Activated naive CD8-positive, alpha-beta T cell treated with anti-CD3 and anti-CD28 coated beads, Interleukin-2, amount 50 U/mL, for 16 hours (primary cell): ENCODE measurements at regions not wholly inside any gene's neighbourhood (a gene's known extent, or its start where the extent isn't known, plus 50 kb on each side); places are given as distances from the start of the nearest gene placed in this dataset.

ENCODE experiments used
- DNase-seq: peaks from one replicate; pipeline ENCODE4 v3.0.0-alpha.2; 2020; ENCODE audit warnings: low read depth, low spot score

DNA sequence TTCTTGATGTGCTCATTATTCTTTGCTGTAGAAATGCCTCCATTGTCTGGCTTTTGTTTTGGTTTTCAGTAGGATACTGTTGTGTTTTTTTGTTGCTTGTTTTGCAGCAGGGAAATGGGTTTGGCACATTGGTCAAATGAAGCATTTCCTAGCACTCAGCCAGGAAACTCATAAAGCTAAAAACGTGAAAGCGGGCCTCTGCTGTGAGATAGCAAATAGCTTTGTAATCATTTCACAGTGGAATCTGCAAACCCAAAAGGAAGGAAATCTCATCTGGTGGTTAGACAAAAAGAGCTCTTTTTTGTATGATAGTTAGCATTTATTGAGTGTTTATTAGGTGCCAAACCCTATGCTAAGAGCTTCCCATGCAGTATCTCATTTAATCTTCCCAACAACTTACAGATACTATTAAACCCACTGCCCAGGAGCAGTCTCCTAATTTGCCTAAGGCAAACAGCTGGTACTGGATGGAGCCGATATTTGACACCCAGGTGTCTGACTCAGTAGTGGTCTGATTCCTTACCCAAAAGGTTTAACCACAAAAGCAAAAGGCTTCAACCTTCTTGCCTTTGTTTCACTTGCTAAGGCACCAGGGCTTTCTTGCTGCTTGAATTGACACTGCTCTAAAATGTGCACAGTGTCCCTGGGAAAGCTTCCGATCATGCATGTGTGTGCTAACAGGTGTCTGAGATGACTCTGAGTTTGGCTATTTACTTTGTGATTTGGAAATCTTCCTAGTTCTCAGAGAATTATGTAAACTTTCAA is 527.9 kb upstream of the MDFIC2 start:
- DNase-seq: no peak

DNA sequence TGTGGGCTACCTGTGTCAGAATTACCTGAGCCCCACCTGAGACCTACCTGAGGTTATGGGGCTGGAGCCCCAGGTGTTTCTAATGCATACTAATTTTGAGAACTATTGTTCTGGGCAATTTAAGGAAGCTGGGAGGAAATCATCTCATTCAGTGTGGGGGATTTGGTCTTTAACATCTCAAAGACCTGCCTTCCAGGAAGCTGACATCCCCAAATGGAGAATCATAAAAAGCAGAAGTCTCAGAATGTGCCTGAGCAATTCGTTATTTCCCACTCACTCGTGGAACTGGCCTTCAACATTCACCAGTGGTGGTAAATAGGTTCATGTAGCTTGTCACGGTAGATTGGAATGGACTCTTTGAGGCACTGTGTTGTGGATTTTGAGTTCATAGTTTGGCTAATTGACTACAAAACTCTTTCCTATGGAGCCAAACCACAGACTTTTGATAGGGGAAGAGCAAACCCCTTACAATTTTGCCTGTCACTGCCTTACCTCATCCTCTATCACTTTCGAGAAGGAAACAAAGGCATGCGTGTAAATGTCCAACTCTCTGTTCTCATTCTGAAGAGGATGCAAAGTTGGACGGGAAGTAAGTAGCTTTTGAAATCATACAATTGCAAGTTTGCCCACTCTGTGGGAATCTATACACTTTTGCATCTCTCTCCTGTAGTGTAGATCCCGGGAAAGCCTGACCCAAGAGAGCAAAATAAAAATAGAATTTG is 521.0 kb upstream of the MDFIC2 start:
- DNase-seq: no peak

DNA sequence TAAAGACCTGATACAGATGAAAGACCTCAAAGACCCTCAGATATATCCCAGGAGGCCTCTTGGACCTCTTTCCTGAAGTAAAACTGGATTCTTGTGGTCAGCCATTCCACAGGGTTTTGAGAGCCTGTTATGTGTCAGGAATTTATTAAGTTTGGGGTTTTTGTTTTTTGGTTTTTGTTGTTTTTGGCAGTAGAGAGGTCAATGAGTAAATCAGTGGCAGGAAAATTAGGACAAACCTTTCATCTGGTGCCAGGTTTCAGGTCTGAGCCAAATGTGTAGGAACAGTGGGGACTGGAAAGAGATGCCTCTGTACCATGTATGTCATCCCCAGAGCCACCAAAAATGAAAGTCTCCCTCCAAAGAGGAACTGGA is 520.4 kb upstream of the MDFIC2 start:
- no peak for DNase-seq

DNA sequence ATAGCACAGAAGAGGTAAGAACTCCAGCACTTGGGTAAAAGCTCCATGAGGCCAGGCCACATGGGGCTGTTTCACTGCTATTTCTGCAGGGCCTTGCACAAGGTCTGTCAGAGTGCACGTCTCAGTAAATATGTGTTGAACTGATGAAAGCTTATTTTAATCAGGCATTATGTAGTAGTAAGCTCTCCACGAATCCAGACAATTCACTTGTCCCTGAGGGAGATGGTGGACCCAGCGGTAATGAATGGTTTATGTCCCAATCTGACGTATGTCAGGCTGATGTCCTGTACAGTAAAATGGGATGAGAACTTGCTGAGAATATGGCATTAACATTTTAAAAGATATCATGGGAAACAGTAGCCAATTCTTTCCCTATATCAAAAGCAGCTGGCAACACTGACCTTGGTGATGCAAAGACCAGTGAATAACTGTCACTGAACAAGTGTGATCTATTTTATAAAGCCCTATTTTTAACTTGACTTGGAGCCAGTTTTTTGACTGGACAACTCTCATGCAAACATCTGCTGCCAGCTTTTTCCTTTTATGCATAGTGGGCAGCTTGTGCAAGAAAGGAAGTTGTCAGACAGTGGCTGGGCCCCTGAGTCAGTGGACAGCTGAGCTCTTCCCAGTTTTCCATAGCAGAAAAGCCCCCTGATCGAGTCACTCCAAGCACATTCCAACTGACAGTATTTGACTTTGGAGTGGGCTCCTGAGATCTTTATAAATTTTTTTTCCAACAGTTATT is 519.8 kb upstream of the MDFIC2 start:
- no peak for DNase-seq

DNA sequence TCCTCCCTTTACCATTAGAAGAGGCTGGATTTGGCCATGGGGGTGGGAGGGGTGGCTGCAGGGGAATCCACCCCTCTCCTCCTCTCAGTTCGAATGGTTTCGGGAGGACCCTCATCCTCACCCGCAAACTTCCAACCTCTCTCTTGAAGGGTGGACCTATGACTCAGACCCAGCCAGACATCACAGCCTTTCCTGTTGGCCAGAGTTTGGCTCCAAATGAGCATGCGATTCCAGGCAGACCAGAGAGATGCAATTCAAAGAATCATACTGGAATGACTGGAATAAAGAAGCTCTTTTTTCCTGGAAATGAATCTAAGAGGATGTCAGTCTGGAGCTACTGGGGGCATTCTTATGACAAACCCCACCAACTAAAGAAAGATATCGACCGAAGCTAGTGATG is 516.7 kb upstream of the MDFIC2 start:
- no peak for DNase-seq

DNA sequence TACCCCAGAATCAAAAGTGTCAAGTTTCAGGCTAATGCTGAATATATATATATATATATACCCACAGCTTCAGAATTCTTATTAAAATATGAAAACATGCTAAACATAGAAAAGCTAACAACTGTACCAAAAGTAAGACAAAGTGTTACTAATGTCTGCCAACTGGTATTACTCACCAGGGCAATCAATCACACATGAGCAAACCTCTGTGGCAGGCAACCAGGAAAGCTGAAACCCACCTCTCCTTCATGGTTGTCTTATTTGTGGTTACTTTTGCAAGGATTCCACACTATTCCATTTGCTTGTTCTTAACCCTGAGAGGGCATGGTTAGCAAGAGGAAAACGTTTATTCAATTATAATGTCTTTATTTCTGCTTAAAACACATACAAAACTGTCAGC is 512.3 kb upstream of the MDFIC2 start:
- DNase-seq: no peak

DNA sequence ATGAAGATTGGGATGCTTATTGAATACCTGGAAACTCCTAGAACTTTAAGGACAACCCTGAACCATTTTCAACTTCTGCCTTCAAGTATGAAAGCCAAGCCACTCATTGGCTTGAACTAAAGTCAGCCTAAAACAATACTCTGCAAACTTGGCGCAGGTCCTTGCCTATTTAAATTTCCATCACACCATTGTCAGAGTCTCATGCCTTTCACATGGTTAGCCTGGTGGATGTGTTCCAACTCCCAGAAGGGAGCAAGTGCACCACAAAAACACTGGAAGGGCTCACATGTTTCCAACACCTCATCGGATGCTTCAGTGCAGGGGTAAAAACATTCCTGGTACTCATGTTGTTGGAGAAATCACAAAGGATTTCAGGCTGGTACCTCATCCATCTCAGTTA is 511.6 kb upstream of the MDFIC2 start:
- no peak for DNase-seq

DNA sequence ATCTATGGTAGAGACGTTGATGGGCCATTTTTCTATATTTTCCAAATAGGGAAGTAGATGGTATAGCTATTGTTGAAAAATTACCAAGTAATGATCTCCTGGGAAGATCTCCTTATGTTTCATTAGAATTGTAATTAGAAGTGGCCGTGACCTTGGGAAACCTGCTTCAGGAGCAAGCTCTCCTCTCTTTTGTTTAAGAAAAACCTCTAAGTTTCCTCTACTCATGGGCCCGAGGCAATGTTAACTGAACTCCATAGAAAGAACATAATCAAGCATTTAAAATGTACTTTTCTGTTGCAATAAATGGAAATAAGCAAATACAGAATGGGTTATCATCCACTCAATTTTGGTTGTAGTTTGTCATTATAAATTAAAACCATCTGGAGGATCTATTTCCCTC is 511.2 kb upstream of the MDFIC2 start:
- no peak for DNase-seq

DNA sequence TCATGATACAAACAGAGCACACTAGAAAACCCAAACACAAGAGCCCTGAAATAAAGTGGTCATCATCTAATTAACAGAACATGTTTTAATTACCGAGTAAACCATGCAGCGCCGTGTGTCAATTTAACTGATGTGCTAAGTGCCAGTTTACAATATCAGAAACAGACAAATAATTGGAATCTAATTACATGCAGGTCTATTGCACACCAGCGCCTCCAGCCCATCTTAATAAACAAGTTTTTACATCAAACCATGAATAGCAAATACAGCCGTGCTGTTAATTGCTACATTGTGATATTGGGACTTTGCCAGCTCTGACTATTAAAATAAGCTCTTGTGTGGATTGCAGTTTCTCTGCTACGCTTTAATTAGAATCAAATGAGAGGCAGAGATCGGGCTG is 510.2 kb upstream of the MDFIC2 start:
- no peak for DNase-seq

DNA sequence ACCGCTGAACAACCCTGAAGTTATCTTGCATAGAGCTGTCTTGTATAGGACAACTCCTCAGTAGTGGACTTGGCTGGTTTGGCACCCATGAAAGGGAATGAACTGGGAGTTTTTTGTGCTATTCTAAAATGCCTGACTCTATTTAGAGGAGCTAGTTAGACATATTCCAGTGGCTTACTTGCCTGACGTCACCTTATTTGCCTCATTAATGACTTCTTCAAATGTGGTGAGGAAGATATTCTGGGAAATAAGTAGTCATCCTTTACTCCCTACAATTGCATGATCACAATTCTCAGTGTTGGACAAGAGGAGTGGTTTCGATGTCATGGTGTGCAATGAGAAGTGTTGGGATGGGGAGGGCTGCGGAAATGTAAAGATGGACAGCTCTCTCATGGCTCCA is 509.2 kb upstream of the MDFIC2 start:
- DNase-seq: no peak

DNA sequence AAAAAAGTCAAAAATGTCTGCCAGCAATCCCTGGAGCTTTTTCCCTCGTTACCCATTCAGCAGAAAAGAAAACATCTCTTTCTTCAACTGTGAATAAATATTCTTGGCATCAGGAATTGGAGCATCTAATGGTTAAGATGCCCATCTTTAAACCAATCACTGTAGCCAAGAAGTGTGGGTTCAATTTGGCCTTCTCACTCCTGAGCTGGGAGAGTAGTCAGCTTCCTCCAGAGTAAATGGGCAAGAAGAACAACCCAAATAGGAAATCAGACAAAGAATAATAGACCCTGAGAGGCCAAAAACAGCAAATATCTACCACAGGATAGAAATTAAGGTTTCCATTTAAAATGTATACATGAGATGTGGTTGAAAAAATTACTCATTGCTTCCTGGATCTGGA is 508.0 kb upstream of the MDFIC2 start:
- DNase-seq: no peak

DNA sequence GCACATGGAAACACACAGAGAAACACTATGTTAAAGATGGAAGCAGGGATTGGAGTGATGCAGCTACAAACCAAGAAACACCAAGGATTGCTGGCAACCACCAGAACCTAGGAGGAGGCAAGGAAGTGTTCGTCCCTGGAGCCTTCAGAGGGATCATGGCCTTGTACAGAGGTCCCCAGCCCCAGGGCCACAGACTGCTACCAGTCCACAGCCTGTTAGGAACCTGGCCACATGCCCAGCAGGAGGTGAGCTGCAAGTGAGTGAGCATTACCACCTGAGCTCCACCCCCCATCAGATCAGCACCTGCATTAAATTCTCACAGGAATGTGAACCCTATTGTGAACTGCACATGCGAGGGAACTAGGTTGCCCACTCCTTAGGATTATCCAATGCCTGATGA is 505.7 kb upstream of the MDFIC2 start:
- DNase-seq: no peak

DNA sequence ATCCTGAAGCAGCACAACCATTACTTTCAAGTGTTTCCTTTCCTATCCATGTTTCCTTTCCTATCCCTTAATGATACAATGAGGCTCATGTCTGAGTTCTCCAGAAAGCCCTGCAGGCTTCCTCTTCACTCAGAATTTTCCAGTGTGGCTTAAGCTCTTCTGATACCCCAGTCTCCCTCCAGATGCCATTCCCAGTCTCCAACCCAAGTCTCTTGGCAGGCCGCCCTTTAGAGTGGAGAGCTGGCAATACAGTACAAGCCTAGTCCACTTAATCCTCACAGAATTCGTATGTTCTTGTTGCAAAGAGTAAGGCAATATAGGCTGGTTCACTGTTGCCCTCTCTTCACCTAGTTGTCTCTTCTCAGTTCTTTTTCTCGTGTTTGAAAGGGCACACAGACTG is 503.9 kb upstream of the MDFIC2 start:
- DNase-seq: no peak

DNA sequence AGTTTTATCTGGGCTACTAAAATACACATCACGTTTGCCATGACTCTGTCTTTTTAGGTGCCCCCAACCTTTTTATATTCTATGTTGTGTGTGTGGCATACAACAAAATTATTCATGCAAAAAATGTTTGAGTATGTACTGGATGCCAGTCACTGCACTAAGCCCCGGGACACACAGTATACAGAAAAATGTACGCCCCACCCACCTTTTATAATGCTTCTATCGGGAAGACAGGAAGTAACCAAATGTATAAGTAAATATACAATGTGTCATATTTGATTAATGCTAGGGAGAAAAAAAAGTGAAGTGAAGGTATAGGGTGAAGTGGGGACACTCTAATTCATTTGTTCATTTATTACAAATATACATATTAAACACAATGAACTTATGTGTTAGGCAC is 503.4 kb upstream of the MDFIC2 start:
- DNase-seq: no peak

DNA sequence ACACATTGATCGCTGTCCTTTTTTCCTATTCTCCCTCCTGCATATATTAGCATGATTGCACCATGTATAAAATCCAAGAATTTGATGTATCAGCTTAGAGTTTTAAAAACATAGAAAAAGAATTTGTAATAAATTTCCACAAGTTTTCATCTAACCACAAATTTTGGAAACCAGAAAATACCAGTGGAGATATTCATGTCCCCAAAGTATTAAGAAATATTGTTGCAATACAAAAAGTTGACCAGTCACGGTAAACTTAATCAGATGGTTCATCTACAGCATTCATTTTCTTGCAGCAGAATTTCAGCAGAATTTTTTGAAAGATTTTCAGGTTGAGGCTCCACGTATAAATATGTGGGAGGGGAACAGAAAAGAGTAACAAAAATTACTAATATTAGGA is 500.9 kb upstream of the MDFIC2 start:
- DNase-seq: no peak

DNA sequence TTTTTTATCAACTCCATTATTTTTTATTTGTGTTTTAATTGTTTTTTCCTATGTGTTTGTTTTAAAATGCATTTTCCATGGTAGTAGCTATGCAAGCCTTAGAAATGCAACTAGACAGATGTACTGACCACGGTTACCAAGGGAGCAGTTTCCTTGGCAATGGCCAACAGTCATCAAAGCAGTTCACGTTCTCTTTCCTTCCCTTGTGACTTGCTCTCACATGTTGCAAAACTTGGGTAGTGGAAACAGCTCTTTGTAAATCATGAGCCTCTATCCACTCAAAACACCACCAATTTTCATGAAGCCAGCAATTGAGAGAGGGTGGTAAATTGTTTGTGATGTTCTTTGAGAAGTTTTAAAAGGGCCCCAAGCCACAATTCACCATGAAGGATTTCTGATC is 499.4 kb upstream of the MDFIC2 start:
- DNase-seq: no peak

DNA sequence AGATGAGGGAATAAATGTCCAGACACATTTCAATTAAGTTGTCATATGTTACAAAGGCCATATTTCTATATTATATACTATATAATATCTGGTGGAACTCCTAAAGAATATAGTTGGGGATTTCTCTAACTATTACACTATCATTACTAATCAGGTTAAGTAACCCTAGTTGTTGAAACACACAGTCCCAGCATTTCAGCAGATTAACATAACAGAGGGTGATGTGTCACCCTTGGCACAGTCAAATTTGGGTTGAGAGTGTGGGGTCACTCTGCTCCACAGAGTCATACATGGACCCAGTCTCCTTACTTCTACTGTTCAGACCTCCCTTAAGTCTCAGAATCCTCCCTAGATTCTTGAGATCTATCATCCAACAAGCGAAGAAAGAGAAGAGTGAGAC is 496.4 kb upstream of the MDFIC2 start:
- no peak for DNase-seq

DNA sequence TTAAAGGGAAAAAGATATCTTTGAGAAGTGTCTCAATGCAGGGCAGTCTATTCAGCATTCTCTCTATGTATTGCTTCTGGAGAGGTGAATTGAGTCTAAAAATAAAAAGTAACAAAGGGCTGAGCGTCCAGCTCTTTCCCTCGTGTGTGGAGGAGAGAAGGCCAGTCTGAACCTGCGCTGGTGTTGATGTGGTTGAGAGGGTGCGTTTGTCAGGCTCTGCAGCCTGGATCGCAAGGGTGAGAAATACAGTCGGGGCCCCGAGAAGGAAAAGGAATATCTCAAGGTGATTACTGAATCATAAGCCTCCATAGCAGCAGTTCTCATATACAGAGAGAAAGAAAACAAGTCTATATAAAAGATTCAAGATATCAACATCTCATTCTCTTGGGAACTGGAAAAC is 494.1 kb upstream of the MDFIC2 start:
- no peak for DNase-seq

DNA sequence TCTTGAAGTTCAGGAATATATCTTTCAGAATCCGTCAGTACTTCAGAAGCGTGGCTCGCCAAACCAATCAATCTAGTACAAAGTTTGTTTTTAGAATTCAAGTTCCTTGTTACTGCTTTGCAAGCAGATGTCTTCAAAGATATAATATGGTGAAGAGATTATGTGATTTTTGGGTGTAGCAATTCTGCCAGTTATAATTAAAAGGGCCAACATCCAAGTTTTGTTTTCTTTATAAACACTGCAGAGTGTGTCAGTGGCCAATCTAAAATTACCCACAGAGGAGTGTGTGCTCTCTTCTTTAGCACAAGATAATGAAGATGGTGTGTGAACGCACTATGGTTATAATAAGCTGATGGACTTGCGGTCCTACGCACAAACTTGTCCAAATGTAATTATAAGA is 493.6 kb upstream of the MDFIC2 start:
- DNase-seq: no peak

DNA sequence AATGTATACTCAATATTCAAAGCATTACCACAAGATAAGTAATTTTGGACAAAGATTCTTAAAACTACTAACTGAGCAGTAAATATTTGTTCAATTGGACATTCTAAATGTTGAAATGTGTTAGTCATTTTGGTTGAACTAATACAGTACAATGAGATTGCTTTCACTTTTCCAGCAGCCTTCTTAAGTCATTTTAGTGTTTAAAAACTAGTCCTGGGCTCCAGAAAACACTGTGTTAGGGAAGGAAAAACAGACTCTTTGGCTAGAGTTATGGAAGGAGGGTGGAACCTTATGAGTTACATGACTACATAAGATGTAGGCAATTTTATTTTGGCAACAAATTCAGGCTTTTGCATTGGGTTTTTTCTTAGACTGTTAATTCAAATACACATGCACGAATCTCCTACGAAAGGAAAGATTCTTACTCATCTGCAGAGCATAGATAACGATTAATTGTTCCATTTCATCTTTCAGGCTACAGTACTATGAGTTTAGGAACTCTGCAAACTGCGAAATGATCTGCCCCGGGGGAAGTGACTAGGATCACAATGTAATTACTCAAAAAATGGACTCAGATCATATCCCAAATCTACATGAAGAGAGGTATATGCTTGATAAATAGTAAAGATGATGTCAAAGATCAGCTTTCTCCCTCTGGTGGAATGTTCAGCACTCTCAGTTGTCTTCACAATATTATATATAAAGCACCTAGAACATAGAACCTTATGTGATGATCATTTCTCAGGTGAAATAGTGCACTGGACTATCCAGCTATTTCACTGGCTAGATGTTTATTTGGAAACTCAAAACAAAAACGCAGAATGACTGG is 492.8 kb upstream of the MDFIC2 start:
- no peak for DNase-seq

DNA sequence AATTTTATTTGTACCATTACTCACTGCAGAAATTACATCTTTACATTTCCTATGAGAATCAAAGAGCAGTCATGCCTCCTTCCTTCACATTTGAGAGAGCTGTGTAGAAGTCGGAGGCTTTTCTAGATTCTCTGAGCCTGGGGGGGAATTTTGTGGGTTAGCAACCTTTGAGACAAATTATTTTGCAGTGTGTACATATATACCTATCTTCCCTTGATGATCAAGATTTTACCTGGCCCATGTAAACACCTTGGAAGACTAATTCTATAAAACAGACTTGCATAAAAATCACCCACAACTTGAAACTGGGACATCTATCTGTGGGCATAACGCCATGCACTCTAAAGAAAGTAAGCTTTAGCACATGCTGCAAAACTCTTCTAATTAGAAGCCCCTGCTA is 491.5 kb upstream of the MDFIC2 start:
- no peak for DNase-seq

DNA sequence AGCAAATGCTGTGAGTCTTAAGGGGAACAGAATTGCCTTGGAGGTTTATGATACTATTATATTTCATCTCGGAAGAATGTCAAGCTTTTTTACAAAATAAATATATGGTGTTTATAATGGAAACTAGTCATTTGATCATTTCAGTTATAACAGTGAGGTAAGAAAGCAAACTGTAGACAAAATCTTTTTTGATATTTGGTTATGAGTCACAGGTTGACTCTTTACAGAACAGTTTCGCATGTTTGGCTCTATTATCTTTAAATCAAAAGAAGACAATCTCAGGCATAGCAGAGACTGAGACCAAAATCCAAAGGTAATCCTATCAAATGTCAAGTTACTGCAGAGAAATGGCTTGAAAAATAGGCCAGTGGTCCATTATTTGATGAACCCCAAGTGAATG is 490.9 kb upstream of the MDFIC2 start:
- no peak for DNase-seq
